ENCODE measurements at regions not wholly inside any gene's neighbourhood (a gene's known extent, or its start where the extent isn't known, plus 50 kb on each side); places are given as distances from the start of the nearest gene placed in this dataset.

DNA sequence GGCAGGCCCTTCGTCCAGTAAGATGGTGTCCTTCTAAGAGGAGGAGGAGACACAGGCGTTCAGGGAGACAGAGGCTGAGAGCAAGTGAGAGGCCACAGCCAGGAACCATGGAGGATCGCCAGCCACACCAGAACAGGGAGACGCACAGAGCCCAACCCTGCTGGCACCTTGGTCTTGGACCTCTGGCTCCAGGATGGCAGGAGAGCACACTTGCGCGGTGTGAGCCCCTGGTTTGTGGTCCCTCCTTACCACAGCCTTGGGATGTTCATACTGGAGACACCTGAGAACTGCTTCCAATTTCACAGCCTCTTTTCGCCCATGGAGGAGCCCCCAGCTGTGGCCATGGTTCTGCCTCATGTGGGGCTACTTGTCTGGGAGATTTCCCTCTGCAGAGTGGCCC, 222.4 kb downstream of the DLL1 start:
- FAIRE-seq, result no peak
- TF ChIP-seq, protein P1, sequence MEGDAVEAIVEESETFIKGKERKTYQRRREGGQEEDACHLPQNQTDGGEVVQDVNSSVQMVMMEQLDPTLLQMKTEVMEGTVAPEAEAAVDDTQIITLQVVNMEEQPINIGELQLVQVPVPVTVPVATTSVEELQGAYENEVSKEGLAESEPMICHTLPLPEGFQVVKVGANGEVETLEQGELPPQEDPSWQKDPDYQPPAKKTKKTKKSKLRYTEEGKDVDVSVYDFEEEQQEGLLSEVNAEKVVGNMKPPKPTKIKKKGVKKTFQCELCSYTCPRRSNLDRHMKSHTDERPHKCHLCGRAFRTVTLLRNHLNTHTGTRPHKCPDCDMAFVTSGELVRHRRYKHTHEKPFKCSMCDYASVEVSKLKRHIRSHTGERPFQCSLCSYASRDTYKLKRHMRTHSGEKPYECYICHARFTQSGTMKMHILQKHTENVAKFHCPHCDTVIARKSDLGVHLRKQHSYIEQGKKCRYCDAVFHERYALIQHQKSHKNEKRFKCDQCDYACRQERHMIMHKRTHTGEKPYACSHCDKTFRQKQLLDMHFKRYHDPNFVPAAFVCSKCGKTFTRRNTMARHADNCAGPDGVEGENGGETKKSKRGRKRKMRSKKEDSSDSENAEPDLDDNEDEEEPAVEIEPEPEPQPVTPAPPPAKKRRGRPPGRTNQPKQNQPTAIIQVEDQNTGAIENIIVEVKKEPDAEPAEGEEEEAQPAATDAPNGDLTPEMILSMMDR (IDR thresholded peaks at IDR 0.05; ENCODE audit: insufficient read depth, missing control alignments), result no peak

DNA sequence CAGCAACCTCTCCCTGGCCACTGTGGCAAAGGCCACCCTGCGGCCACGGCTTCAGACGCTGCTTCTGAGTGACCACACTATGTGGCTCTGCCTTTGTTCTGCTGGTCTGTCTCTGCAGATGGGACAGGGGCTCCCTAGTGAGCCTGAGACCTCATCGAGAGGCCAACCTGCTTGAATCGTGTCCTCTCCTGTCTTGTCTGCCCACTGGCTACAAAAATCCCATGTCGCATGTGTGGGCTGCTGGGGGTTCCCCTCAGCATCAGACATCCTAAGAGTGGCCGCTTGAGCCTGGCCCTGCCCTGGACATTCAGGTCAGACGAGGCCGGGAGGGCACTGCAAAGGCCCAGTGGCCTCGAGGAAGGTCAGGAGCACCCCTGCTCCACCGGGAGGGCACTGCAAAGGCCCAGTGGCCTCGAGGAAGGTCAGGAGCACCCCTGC, 222.9 kb downstream of the DLL1 start:
- TF ChIP-seq, protein P1 (IDR thresholded peaks at IDR 0.05; ENCODE audit: insufficient read depth, missing control alignments), result no peak
- no peak for FAIRE-seq
- no peak for DNase-seq (ENCODE audit: insufficient read length, low spot score)

More for the DNA sequence above, 222.4 kb downstream of the DLL1 start:
- DNase-seq (ENCODE audit: insufficient read length, low spot score), result no peak

DNA sequence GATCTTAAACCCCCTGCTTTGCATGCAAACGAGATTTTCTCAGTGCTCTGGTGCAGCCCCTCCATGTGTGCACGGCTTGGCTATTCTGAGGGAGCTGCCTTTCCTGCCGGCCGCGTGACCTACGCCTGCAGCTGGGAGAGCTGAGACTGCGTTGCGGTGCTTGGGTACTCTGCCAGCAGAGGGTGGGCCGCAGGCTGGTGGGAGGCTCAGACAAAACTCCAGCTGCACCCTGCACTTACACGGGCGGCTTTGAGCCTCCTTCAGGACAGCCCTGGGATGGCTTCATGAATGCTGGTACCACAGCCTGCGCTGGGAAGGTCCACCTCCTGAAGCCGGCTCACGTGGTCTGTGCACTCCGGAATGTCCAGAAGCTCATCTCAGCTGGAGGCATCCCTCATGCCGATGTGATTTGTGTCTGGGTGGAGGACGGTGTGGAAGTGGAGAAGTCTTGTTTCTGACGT, 223.7 kb downstream of the DLL1 start:
- DNase-seq (ENCODE audit: insufficient read length, low spot score) (no peak), FAIRE-seq (no peak)
- TF ChIP-seq, protein P1 (IDR thresholded peaks at IDR 0.05; ENCODE audit: insufficient read depth, missing control alignments), result no peak

DNA sequence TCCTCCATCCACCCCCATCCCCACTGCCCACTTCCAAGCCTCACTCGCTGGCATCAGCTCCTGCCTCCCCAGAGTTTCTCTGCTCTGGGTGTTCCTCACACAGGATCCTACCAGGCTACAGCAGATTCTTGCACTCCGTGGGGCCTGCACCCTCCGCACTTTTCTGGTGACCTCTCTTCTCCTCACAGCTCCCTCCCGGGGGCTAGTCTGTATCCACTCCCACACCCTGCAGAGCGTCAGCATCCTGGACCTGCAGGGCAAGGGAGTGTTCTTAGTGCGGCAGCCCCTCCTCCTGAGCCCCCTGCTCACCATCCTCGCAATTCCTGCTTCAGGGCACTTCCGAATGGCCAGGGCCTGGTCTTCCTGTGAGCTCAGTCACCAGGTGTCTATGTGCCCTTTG, 224.2 kb downstream of the DLL1 start:
- TF ChIP-seq, protein P1 (IDR thresholded peaks at IDR 0.05; ENCODE audit: insufficient read depth, missing control alignments), result no peak
- no peak for FAIRE-seq
- DNase-seq (ENCODE audit: insufficient read length, low spot score), result no peak

DNA sequence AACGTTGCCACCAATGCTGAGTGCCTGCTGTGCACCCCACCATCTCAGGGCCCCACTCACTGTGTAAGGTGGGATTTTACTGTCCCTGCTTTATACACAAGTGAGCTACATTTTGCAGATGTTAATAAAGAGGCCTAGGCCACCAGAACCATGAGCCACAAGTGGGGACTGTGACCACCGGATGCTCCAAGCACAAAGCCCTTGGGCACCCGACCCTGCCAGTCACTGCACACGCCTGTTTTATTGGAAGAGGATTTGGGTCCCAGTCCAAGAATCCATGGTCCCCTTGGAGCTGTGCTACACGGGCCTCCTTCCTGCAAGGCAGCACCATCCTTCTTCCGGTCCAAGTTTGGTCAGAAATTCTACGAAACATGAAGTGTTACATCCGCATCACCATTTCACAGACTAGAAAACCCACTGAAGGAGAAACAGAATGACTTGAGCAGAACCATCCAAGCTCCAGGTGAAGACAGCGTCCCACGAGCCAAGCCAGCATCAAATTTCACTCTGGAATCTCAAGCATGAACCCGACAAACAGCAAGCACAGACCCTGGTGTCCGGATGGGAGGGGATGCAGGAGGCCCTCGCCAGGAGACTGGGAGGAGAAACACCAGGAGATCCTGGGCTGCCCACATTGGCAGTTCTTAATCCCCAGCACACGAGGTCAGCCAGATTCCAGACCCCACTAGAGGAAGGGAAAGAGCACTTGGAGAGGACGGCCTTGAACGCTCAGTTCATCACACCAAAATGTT, 226.9 kb downstream of the DLL1 start:
- FAIRE-seq (no peak), DNase-seq (ENCODE audit: insufficient read length, low spot score) (no peak)
- TF ChIP-seq, protein P1 (IDR thresholded peaks at IDR 0.05; ENCODE audit: insufficient read depth, missing control alignments), result no peak

DNA sequence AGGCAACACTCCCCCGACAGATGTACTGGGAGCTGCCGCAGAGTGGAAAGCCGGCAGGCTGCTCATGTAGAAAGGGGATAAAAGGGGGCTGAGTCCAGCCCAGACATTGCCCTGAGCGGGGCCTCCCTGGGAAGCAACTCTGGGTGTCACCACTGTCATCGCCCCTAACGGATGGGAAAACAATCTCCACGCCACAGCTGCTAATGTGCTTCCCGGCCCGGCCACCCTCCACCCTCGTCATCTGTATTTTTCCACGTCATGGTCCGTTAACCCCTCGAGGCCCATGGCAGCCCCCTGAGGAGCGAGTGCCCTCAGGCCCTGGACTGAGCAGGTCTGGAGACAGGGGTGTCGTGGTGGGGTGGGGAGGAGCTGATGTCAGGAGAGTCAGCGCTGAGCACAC, 227.4 kb downstream of the DLL1 start:
- TF ChIP-seq, protein P1 (IDR thresholded peaks at IDR 0.05; ENCODE audit: insufficient read depth, missing control alignments), result no peak
- DNase-seq (ENCODE audit: insufficient read length, low spot score) (no peak), FAIRE-seq (no peak)

DNA sequence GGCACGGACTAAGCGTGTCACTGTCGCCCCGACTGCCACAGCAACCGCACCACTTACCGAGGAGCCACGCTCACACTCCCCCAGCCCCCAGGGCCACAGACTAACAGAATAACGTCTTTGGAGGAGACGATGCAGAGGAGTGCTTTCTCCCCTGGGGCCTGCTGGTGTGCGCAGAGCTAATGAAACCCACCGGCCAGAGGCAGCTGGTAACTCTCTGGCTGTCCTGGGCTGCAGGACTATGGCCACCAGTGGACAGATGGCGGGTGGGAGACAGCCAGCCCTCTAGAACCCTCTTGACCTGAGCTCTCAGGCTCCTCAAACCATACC, 228.0 kb downstream of the DLL1 start:
- DNase-seq (ENCODE audit: insufficient read length, low spot score), result no peak
- TF ChIP-seq, protein P1 (IDR thresholded peaks at IDR 0.05; ENCODE audit: insufficient read depth, missing control alignments), result no peak
- no peak for FAIRE-seq
